CD4-positive, CD25-positive, alpha-beta regulatory T cell (primary cell): ENCODE measurements at regions not wholly inside any gene's neighbourhood (a gene's known extent, or its start where the extent isn't known, plus 50 kb on each side); places are given as distances from the start of the nearest gene placed in this dataset.

Experiments
- ATAC-seq, 2 donors: fragments of 150-1000 bp; cut with Tn5 transposase; one replicate each; pipeline ENCODE4 v1.10.0; 2021; ENCODE audit warnings: low read depth in 2 of 2, moderate number of reproducible peaks in 2 of 2, moderate library complexity in 1 of 2
- DNase-seq, 3 donors: peaks; one replicate each; pipeline versions ENCODE4 v3.0.0 to v3.0.0-alpha.2; 2012 to 2022; ENCODE audit warnings: mixed read lengths in 1 of 3
- H3K27ac ChIP-seq: one replicate; pipeline ENCODE4 v1.7.0; 2013; ENCODE audit warnings: mild to moderate bottlenecking, low read length; ENCODE audit not compliant: insufficient read depth, poor library complexity, severe bottlenecking
- H3K27me3 ChIP-seq: one replicate; pipeline ENCODE4 v1.7.0; 2013; ENCODE audit warnings: low read length; ENCODE audit not compliant: control insufficient read depth, insufficient read depth
- H3K36me3 ChIP-seq: one replicate; pipeline ENCODE4 v1.7.0; 2013; ENCODE audit warnings: mild to moderate bottlenecking, low read length, moderate library complexity; ENCODE audit not compliant: control insufficient read depth, insufficient read depth
- H3K4me1 ChIP-seq: 2 replicates; pipeline ENCODE4 v1.7.0; 2013; ENCODE audit warnings: mild to moderate bottlenecking, low read length; ENCODE audit not compliant: insufficient read depth, control insufficient read depth, poor library complexity, severe bottlenecking
- H3K4me3 ChIP-seq: one replicate; pipeline ENCODE4 v1.7.0; 2013; ENCODE audit warnings: low read depth, mild to moderate bottlenecking, low read length, moderate library complexity
- H3K9me3 ChIP-seq, 2 experiments: 1 replicate in 1 of 2; 2 replicates in 1 of 2; pipeline ENCODE4 v1.7.0; 2013; ENCODE audit warnings: low read length in 2 of 2, mild to moderate bottlenecking in 1 of 2, moderate library complexity in 1 of 2; ENCODE audit not compliant: control insufficient read depth in 2 of 2
- H3K27ac Mint-ChIP-seq, 3 donors: one replicate each; pipeline ENCODE4 v1.8.0; 2020 to 2022; ENCODE audit warnings: mild to moderate bottlenecking in 3 of 3, mixed read lengths in 3 of 3, moderate library complexity in 2 of 3
- H3K27me3 Mint-ChIP-seq: one replicate; pipeline ENCODE4 v1.8.0; 2022; ENCODE audit warnings: mild to moderate bottlenecking, mixed read lengths
- H3K36me3 Mint-ChIP-seq: one replicate; pipeline ENCODE4 v1.8.0; 2020; ENCODE audit warnings: mixed read lengths
- H3K4me1 Mint-ChIP-seq, 4 donors: one replicate each; pipeline ENCODE4 v1.8.0; 2020 to 2022; ENCODE audit warnings: mixed read lengths in 4 of 4, mild to moderate bottlenecking in 1 of 4
- H3K4me3 Mint-ChIP-seq, 4 donors: one replicate each; pipeline ENCODE4 v1.8.0; 2020 to 2022; ENCODE audit warnings: mild to moderate bottlenecking in 4 of 4, mixed read lengths in 4 of 4, moderate library complexity in 3 of 4
- H3K9me3 Mint-ChIP-seq, 7 donors: one replicate each; pipeline ENCODE4 v1.8.0; 2020 to 2022; ENCODE audit warnings: mixed read lengths in 7 of 7, mild to moderate bottlenecking in 3 of 7, moderate library complexity in 2 of 7

- no peak overlapping the region for H3K27ac Mint-ChIP-seq
- H3K9me3 Mint-ChIP-seq, result peaks cover 0 to 6% (median 0%) of the 10 kb centered on the region in 7 donors
- no peak for DNase-seq
- ATAC-seq, result no peak
- no peaks in the 10 kb centered on the region for H3K27me3 Mint-ChIP-seq
- H3K4me1 Mint-ChIP-seq, result no peaks in the 10 kb centered on the region
- no peaks in the 10 kb centered on the region for H3K36me3 ChIP-seq
- no peaks in the 10 kb centered on the region for H3K4me1 ChIP-seq
- no peaks in the 10 kb centered on the region for H3K27me3 ChIP-seq
- no peaks in the 10 kb centered on the region for H3K36me3 Mint-ChIP-seq
- no peak overlapping the region for H3K27ac ChIP-seq
- H3K9me3 ChIP-seq, result no peaks in the 10 kb centered on the region
- no peak overlapping the region for H3K4me3 Mint-ChIP-seq
- no peak overlapping the region for H3K4me3 ChIP-seq
Observed at GRCh38 chr22:27480487-27480886, 321.1 kb downstream of the MN1 start.

- no peaks in the 10 kb centered on the region for H3K36me3 Mint-ChIP-seq
- no peaks in the 10 kb centered on the region for H3K27me3 ChIP-seq
- H3K27me3 Mint-ChIP-seq, result no peaks in the 10 kb centered on the region
- no peaks in the 10 kb centered on the region for H3K4me1 Mint-ChIP-seq
- DNase-seq (no peak), ATAC-seq (no peak)
- H3K4me1 ChIP-seq, result no peaks in the 10 kb centered on the region
- H3K9me3 Mint-ChIP-seq, result peaks cover 0 to 4% (median 0%) of the 10 kb centered on the region in 7 donors
- no peaks in the 10 kb centered on the region for H3K36me3 ChIP-seq
- H3K4me3 ChIP-seq, result no peak overlapping the region
- H3K9me3 ChIP-seq, result no peaks in the 10 kb centered on the region
- H3K4me3 Mint-ChIP-seq, result no peak overlapping the region
- H3K27ac ChIP-seq, result no peak overlapping the region
- no peak overlapping the region for H3K27ac Mint-ChIP-seq
Observed at GRCh38 chr22:27482402-27482801, 319.2 kb downstream of the MN1 start.

- Mint-ChIP-seq H3K27me3 (no peaks in the 10 kb centered on the region), H3K36me3 (no peaks in the 10 kb centered on the region), H3K27ac (no peak overlapping the region), H3K9me3 (peaks cover 0 to 4% (median 0%) of the 10 kb centered on the region in 7 donors), H3K4me3 (no peak overlapping the region), H3K4me1 (no peaks in the 10 kb centered on the region)
- no peak for ATAC-seq
- no peak for DNase-seq
- H3K27me3 ChIP-seq, result no peaks in the 10 kb centered on the region
- no peaks in the 10 kb centered on the region for H3K36me3 ChIP-seq
- H3K9me3 ChIP-seq, result no peaks in the 10 kb centered on the region
- H3K27ac ChIP-seq, result no peak overlapping the region
- no peak overlapping the region for H3K4me3 ChIP-seq
- no peaks in the 10 kb centered on the region for H3K4me1 ChIP-seq
Observed at GRCh38 chr22:27483095-27483785, 318.3 kb downstream of the MN1 start.

GRCh38 chr22:27485842-27486241 lies 315.7 kb downstream of the MN1 start:
- Histone ChIP-seq H3K4me3 (no peak overlapping the region), H3K27me3 (no peaks in the 10 kb centered on the region), H3K9me3 (no peaks in the 10 kb centered on the region), H3K4me1 (no peaks in the 10 kb centered on the region), H3K27ac (no peak overlapping the region), H3K36me3 (no peaks in the 10 kb centered on the region)
- Mint-ChIP-seq H3K27ac (no peak overlapping the region), H3K4me3 (no peak overlapping the region), H3K4me1 (no peaks in the 10 kb centered on the region), H3K9me3 (peaks cover 0 to 4% (median 0%) of the 10 kb centered on the region in 7 donors), H3K27me3 (no peaks in the 10 kb centered on the region), H3K36me3 (no peaks in the 10 kb centered on the region)
- ATAC-seq (no peak), DNase-seq (no peak)

- H3K27ac ChIP-seq, result no peak overlapping the region
- H3K9me3 ChIP-seq, result no peaks in the 10 kb centered on the region
- Mint-ChIP-seq H3K4me1 (no peaks in the 10 kb centered on the region), H3K27me3 (no peaks in the 10 kb centered on the region), H3K9me3 (peaks cover 0 to 10% (median 3%) of the 10 kb centered on the region in 7 donors), H3K36me3 (no peaks in the 10 kb centered on the region), H3K27ac (no peak overlapping the region), H3K4me3 (no peak overlapping the region)
- no peaks in the 10 kb centered on the region for H3K27me3 ChIP-seq
- DNase-seq (no peak), ATAC-seq (no peak)
- H3K36me3 ChIP-seq, result no peaks in the 10 kb centered on the region
- no peaks in the 10 kb centered on the region for H3K4me1 ChIP-seq
- H3K4me3 ChIP-seq, result no peak overlapping the region
Observed at GRCh38 chr22:27487600-27488452, 313.7 kb downstream of the MN1 start.

GRCh38 chr22:27488456-27489177 lies 312.9 kb downstream of the MN1 start:
- no peak overlapping the region for H3K4me3 Mint-ChIP-seq
- H3K36me3 Mint-ChIP-seq, result no peaks in the 10 kb centered on the region
- Histone ChIP-seq H3K4me3 (no peak overlapping the region), H3K27ac (no peak overlapping the region), H3K9me3 (no peaks in the 10 kb centered on the region), H3K36me3 (no peaks in the 10 kb centered on the region), H3K27me3 (no peaks in the 10 kb centered on the region), H3K4me1 (no peaks in the 10 kb centered on the region)
- H3K27me3 Mint-ChIP-seq, result no peaks in the 10 kb centered on the region
- no peak overlapping the region for H3K27ac Mint-ChIP-seq
- DNase-seq (no peak), ATAC-seq (no peak)
- H3K4me1 Mint-ChIP-seq, result no peaks in the 10 kb centered on the region
- H3K9me3 Mint-ChIP-seq, result peaks cover 0 to 11% (median 3%) of the 10 kb centered on the region in 7 donors

GRCh38 chr22:27489178-27489675 lies 312.3 kb downstream of the MN1 start:
- DNase-seq (no peak), ATAC-seq (no peak)
- Mint-ChIP-seq H3K27ac (no peak overlapping the region), H3K27me3 (no peaks in the 10 kb centered on the region), H3K9me3 (peaks cover 0 to 11% (median 3%) of the 10 kb centered on the region in 7 donors), H3K4me3 (no peak overlapping the region), H3K36me3 (no peaks in the 10 kb centered on the region), H3K4me1 (no peaks in the 10 kb centered on the region)
- H3K4me3 ChIP-seq, result no peak overlapping the region
- H3K27me3 ChIP-seq, result no peaks in the 10 kb centered on the region
- no peaks in the 10 kb centered on the region for H3K36me3 ChIP-seq
- H3K27ac ChIP-seq, result no peak overlapping the region
- no peaks in the 10 kb centered on the region for H3K4me1 ChIP-seq
- H3K9me3 ChIP-seq, result no peaks in the 10 kb centered on the region
